Lung (tissue), 11 donors: ENCODE measurements at regions not wholly inside any gene's neighbourhood (a gene's known extent, or its start where the extent isn't known, plus 50 kb on each side); places are given as distances from the start of the nearest gene placed in this dataset.
"Not testable (repeated sequence)": the region's sequence is repeated elsewhere in the genome, so short reads cannot be mapped to it uniquely, and the experiment has no call there.

Experiments
- ATAC-seq: fragments of 200-7000 bp; cut with Tn5 transposase; one replicate; pipeline ENCODE4 v1.9.1; 2020; ENCODE audit warnings: moderate number of reproducible peaks; ENCODE audit not compliant: insufficient read depth, low FRiP score
- DNase-seq, 3 donors: peaks; one replicate each; pipeline ENCODE4 v3.0.0-alpha.2; 2013 to 2017
- H3K27ac ChIP-seq, 2 donors: one replicate each; pipeline ENCODE4 v1.5.1; 2013; ENCODE audit warnings: mild to moderate bottlenecking in 2 of 2, moderate library complexity in 2 of 2, control low read depth in 1 of 2, inconsistent platforms in 1 of 2, low read depth in 1 of 2, low read length in 1 of 2
- H3K27me3 ChIP-seq, 3 donors: one replicate each; pipeline ENCODE4 v1.5.1; 2013; ENCODE audit warnings: low read length in 2 of 3; ENCODE audit not compliant: control insufficient read depth in 3 of 3, insufficient read depth in 3 of 3
- H3K36me3 ChIP-seq, 4 donors: one replicate each; pipeline ENCODE4 v1.5.1; 2013; ENCODE audit warnings: low read length in 4 of 4, mild to moderate bottlenecking in 1 of 4, moderate library complexity in 1 of 4; ENCODE audit not compliant: control insufficient read depth in 4 of 4, insufficient read depth in 4 of 4
- H3K4me1 ChIP-seq, 5 donors: one replicate each; pipeline ENCODE4 v1.5.1; 2013; ENCODE audit warnings: low read length in 5 of 5, mild to moderate bottlenecking in 2 of 5, moderate library complexity in 1 of 5; ENCODE audit not compliant: control insufficient read depth in 5 of 5, insufficient read depth in 5 of 5
- H3K4me3 ChIP-seq: one replicate; pipeline ENCODE4 v1.5.1; 2013; ENCODE audit warnings: mild to moderate bottlenecking, control low read depth, moderate library complexity
- H3K9ac ChIP-seq, 2 donors: one replicate each; pipeline ENCODE4 v1.5.1; 2013; ENCODE audit warnings: low read length in 2 of 2, control low read depth in 1 of 2; ENCODE audit not compliant: insufficient read depth in 1 of 2
- H3K9me3 ChIP-seq, 4 donors: one replicate each; pipeline ENCODE4 v1.5.1; 2013; ENCODE audit warnings: low read length in 3 of 4, mild to moderate bottlenecking in 1 of 4, moderate library complexity in 1 of 4; ENCODE audit not compliant: control insufficient read depth in 4 of 4, insufficient read depth in 3 of 4
- WGBS, 2 donors: extraction: QIAGEN DNeasy Blood & Tissue Kit; methylation state at CpG; one replicate each; pipeline ENCODE4 v1.1.7; 2013; 5-methylcytosine and 5-hydroxymethylcytosine counted together
- TF ChIP-seq, protein P1 (sequence below): IDR thresholded peaks from 2 replicates; pipeline ENCODE4 v1.5.1; 2012; ENCODE audit warnings: mild to moderate bottlenecking; ENCODE audit errors: control extremely low read depth, extremely low read depth
- donor health status: control.
- donor health status: control.
- donor health status: Bipolar disorder and iron deficiency.
- donor health status: healthy.
- donor health status: DM: yes; HTN: yes; CAD: no.

DNA sequence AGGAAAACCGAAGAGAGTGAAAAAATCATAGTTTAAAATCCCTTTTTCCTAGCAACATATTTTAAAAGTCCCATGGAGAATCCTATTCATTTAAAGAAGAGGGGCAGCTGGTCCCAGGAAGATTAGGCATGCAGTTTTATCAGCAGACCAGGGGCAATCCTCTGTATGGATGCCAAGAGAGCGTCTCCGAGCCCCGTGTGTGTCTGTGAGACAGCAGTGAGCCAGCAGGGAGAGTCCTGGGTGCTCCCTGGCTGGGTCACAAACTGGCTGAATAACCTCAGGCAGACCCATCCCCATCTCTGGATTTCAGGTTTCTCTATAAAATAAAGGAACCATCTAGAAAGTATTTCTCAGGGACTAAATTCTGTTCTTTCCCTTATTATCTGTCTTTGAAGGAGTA, 128.2 kb upstream of the RIOK3 start:
- ATAC-seq, result no peak
- H3K4me3 ChIP-seq, result no peak overlapping the region
- no peaks in the 10 kb centered on the region for H3K9me3 ChIP-seq
- no peak for DNase-seq
- no peak overlapping the region for H3K9ac ChIP-seq
- no peaks in the 10 kb centered on the region for H3K27me3 ChIP-seq
- no peak overlapping the region for H3K27ac ChIP-seq
- no peaks in the 10 kb centered on the region for H3K36me3 ChIP-seq
- H3K4me1 ChIP-seq, result peaks cover 0 to 5% (median 1%) of the 10 kb centered on the region in 5 donors
- 85 to 90% methylated on average over 4 of the region's 4 CpGs for WGBS, 2 donors
- TF ChIP-seq, protein P1, sequence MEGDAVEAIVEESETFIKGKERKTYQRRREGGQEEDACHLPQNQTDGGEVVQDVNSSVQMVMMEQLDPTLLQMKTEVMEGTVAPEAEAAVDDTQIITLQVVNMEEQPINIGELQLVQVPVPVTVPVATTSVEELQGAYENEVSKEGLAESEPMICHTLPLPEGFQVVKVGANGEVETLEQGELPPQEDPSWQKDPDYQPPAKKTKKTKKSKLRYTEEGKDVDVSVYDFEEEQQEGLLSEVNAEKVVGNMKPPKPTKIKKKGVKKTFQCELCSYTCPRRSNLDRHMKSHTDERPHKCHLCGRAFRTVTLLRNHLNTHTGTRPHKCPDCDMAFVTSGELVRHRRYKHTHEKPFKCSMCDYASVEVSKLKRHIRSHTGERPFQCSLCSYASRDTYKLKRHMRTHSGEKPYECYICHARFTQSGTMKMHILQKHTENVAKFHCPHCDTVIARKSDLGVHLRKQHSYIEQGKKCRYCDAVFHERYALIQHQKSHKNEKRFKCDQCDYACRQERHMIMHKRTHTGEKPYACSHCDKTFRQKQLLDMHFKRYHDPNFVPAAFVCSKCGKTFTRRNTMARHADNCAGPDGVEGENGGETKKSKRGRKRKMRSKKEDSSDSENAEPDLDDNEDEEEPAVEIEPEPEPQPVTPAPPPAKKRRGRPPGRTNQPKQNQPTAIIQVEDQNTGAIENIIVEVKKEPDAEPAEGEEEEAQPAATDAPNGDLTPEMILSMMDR, result no peak

DNA sequence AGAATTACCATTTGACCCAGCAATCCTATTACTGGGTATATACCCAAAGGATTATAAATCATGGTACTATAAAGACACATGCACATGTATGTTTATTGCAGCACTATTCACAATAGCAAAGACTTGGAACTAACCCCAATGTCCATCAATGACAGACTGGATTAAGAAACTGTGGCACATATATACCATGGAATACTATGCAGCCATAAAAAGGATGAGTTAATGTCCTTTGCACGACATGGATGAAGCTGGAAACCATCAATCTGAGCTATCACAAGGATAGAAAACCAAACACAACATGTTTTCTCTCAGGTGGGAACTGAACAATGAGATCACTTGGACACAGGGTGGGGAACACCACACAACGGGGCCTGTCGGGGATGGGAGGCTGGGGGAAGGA, 123.4 kb upstream of the RIOK3 start:
- WGBS, 2 donors, result 97 to 100% methylated on average over 3 of the region's 3 CpGs
- not testable (repeated sequence) for DNase-seq

DNA sequence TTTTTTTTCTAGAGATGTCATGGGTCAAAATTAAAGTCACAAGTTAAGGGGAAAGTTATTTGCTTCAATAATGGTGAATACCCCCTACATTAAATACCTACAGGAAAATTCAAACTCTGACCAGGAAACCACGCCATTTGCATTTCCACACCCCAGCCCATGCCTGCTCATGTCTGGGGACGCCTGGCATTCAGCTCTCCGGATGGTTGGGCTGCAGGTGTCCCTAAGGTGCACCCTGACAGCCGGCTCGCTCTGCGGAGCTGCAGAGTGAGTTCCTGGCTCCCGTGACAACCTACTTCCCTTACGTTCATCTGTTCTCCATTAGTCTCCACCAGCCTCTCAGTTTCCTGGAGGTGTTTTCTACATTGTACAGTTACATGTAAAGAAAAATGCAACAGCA, 122.7 kb upstream of the RIOK3 start:
- Histone ChIP-seq H3K27ac (peak overlapping the region in 1 of 2 donors; percentile 88), H3K9me3 (no peaks in the 10 kb centered on the region), H3K4me1 (peaks cover 0 to 13% (median 1%) of the 10 kb centered on the region in 5 donors), H3K9ac (no peak overlapping the region), H3K27me3 (no peaks in the 10 kb centered on the region), H3K4me3 (peak overlapping the region; percentile 22), H3K36me3 (no peaks in the 10 kb centered on the region)
- ATAC-seq (peak; percentile 31), DNase-seq (no peak)
- WGBS, 2 donors, result 69 to 89% methylated on average over 8 of the region's 8 CpGs
- TF ChIP-seq, protein P1, result no peak

More for the DNA sequence above, 123.4 kb upstream of the RIOK3 start:
- H3K9me3 ChIP-seq, H3K36me3 ChIP-seq, H3K27ac ChIP-seq, H3K4me1 ChIP-seq, H3K27me3 ChIP-seq, H3K9ac ChIP-seq, ATAC-seq, H3K4me3 ChIP-seq: not testable (repeated sequence)

DNA sequence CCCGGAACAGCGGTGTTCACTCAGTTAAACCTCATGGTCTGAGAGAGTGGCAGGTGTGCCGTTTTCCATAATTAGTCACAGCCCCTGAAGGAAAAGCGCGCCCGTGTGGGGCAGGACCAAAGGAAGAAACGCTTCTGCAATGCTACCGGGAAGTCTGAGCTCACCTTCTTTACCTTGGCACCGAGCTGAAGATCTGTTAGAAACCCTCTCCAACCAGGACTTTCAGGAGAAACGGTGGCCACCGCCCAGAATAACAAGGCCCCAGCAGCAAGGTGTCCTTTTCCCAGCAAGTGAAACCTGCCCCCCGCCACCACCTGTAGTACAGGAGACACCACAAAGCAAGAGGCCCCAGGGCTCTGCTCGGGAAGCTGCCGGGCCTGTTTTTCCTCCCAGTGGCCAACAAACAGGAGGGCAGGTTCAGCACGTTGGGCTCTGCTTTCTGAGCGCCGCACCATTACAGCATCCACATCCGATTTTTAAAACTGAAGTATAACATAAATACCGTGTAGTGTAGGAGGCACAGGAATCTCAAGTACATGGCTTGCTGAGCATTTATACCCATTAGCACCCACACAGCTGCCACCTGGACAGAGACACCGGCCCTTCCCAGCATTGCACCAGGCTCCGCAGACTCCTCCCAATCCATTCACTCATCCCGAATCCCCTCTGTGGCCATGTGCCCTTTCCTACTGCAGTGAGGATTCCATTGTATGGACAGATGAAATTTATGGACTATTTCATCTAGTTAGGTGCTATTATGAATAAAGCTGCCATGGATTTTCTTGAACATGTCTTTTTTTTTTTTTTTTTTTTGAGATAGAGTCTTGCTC, 121.8 kb upstream of the RIOK3 start:
- peak; percentile 59 to 78 (median 75) for DNase-seq
- Histone ChIP-seq H3K36me3 (no peaks in the 10 kb centered on the region), H3K4me3 (no peak overlapping the region), H3K4me1 (peaks cover 0 to 18% (median 1%) of the 10 kb centered on the region in 5 donors), H3K9me3 (no peaks in the 10 kb centered on the region), H3K9ac (peak overlapping the region in 1 of 2 donors; percentile 23), H3K27ac (peak overlapping the region in 1 of 2 donors; percentile 88), H3K27me3 (no peaks in the 10 kb centered on the region)
- TF ChIP-seq, protein P1, result no peak
- ATAC-seq, result peak; percentile 87
- 76 to 85% methylated on average over 22 of the region's 22 CpGs for WGBS, 2 donors
